HG03060 (cell line): ENCODE measurements at regions not wholly inside any gene's neighbourhood (a gene's known extent, or its start where the extent isn't known, plus 50 kb on each side); places are given as distances from the start of the nearest gene placed in this dataset.
"Not testable (repeated sequence)": the region's sequence is repeated elsewhere in the genome, so short reads cannot be mapped to it uniquely, and the experiment has no call there.

Experiments used
- ATAC-seq: cut with Tn5 transposase; IDR thresholded peaks from one replicate; pipeline ENCODE4 v1.9.1; 2021; ENCODE audit warnings: low read depth, moderate number of reproducible peaks; ENCODE audit not compliant: unreplicated experiment

DNA sequence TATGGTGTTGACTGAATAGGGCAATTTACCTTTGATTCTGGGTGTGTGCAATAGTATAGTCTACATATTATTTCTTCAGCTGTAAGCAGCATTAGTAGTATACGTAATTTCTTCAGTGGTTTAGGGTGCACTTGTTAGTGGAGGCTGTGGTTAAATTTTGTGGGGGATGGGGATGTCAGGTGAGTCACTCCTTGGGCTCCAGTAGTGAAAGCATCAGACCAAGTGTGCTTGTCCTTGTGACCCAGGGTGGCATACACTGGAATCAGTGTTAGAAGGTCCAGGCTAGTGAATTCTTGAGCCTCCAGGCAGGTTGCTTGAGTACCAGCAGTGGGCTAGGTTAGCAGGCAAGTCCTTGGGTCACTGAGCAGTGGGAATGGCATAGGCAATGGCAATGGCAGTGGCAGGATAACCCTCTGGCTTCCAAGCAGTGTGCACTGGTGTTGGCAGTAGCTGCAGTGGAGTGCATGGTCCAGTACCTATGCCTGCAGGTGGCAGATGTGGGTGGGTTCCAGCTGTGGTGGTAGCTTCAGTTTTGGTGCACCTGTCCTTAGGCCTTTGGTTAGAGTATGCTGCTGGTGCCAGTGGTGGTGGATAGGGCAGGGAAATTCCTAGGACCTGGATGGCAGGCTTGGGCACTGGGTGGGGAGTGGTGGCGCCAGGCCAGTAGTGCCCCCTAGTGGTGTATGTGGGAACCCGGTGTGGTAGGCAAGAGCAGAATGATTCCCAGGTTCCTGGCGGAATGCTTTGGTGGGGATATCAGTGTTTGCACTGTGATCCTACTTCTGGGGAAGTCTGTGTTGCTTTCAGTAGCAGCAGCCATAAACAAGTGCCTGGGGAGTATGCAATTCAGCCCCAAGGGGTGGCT, 531.0 kb downstream of the SMARCA1 start:
- ATAC-seq = no peak

DNA sequence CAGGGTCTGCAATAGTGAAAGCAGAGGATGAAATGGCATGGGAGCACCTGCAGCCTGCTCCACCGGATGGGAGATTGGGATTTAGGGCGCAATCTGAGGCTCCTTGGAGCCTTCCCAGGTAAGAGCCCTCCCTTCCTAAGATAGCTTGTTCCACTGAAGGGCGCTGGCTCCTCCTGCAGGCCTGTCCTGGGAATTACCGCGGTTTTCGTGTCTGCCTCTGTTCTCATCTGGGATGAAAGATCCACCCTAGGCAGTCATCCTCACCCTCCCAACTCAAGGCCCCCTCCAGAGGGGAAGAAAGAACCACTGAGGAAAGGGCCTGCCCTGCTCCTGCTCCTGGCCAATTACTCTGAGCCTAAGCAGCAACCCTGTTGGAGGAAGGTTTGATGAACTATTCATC, 547.5 kb downstream of the SMARCA1 start:
- no peak for ATAC-seq

DNA sequence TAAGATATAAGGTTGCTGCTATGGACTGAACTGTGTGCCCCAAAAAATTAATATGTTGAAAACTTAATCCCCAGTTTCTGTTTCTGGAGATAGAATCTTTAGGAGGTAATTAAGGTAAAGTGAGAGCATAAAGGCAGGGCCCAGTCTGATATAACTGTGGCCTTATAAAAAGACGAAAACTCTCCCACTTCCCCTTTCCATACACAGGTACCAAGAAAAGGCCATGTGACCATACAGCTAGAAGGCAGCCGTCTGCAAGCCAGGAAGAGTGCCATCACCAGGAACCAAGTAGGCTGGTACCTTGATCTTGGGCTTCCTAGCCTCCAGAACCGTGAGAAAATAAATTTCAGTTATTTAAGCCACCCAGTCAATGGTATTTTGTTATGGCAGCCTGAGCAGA, 550.3 kb downstream of the SMARCA1 start:
- ATAC-seq = no peak

DNA sequence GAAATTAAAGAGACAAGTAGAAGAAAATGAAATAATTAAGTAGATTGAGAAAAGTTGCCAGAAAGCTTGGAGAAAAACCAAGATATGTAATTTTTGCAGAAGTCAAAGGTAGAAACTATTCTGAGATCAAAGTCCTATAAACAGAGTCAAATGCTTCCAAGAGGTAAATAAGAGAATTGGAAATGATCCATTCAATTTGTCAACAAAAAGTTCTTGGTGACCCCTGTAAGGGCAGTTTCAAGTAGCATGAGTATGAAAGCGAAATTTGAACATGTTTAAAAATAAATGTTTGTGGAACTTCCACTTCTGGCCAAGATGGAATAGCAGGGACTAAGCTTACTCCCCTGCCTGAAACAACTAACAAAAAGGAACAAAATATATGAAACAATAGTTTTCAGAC, 562.0 kb downstream of the SMARCA1 start:
- no peak for ATAC-seq

DNA sequence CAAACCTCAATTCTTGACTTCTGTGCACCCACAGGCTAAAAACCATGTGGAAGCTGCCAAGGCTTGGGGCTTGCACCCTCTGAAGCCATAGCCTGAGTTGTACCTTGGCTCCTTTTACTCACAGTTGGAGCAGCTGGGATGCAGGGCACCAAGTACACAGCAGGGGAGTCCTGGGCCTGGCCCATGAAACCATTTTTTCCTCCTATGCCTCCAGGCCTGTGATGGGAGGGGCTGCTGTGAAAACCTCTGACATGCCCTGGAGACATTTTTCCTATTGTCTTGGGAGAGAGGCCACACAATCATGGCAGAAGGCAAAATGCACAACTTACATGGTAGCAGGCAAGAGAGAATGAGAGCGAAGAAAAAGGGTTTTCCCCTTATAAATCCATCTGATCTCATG, 568.6 kb downstream of the SMARCA1 start:
- not testable (repeated sequence) for ATAC-seq

DNA sequence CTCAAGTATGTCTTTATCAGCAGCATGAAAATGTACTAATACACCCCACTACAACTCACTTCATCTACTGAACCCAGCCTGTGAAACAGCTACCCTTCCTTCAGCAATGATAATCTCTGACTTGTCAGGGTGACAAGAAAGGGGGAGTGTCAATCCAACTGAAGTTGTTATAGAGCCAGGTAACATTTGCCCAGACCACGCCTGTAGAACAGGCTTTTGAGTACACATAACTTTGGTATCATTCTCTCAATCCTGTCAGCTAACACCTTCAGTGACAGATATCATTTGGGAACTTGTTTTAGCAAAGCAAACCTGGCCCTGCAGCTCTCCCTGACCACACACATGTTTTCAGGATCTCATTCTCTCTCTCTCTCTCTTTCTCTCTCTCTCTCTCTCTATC, 592.2 kb downstream of the SMARCA1 start:
- no peak for ATAC-seq

DNA sequence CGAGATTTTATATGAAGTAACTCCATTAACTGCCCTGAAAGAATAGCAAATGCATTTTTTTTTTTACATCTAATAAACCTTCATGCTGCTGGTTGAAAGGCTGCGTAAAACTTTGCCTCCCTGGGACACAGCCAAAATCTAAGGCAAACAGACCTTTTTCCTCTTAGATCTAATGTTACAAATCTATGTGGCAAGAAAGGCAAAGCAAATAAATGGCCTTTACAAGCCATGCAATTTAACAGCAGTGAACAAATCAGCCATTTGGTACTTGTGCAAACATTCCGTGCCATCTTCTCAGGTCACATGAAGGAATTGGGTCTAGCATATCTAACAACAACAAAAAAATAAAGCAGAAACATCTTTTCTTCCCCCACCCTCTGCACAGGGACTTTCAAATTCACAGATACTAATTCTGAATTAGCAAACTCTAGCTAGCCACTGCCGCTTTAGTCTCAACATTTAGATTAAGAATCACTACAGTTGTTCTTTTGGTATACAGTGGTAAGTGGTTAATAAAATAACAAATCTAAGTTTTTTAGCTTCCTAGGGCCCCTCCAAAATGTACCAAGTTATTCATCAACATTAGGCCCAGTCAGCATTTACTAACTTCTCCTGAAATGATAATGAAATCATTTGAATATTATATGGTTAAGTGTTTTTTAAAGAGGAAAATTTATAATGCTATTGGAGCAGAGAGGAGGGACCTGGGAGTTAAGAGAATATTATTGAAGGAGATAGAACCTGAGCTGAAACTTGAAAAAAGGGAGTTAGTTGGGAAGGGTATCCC, 593.8 kb downstream of the SMARCA1 start:
- no peak for ATAC-seq

DNA sequence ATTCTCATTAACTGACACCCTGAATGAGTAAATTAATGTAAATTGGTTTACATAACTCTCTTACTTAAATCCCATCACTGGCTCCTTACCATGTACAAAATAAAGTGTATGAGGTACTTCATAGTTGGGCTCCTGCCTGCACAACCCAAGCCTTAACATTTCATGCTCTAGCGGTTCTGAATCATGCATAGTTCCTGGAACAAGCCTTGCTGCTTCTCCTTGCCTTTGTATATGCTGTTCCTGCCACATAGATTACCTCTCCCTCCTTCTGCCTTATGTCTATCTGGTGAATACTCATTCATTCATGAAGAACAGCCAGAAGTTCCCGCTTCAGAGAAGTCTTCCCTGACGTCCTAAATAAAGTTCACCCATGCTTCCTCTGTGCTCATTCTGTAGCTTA, 594.7 kb downstream of the SMARCA1 start:
- ATAC-seq = no peak

DNA sequence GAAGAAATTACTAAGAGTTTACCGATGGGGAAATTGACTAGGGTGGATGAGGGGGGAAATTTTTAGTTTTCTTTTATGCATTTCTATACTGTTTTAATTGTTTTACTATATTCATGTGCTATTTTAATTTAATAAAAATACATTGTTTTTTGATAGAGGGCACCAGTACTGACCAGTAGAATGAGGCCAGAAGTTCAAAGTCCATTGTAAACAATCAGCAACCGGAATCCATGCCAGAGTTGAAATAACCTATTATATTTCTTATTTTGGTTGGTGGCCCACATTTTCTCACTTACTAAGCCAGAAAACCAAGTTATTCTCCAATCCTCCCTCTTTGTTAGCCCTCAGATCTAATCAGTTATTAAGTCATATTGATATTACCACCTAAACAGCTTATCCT, 595.9 kb downstream of the SMARCA1 start:
- ATAC-seq = no peak

DNA sequence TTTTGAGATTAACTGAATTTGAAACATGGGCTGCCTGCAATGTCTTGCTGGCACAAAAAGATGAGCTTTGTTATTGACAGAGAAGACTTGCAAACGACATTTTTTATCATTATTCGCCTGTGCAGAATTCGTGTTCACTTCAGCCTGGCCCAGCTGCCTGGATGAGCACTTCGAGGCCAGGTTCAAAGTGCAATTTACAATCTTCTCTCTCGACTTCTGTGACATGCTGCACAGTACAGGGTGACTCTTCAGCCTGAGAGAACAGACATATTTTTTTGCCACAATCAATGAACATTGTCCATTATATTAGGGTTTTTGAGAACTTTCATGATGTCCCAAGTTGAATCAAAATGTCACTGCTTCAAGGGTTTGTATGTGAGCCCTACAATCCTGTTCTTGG, 616.5 kb downstream of the SMARCA1 start:
- ATAC-seq = no peak

DNA sequence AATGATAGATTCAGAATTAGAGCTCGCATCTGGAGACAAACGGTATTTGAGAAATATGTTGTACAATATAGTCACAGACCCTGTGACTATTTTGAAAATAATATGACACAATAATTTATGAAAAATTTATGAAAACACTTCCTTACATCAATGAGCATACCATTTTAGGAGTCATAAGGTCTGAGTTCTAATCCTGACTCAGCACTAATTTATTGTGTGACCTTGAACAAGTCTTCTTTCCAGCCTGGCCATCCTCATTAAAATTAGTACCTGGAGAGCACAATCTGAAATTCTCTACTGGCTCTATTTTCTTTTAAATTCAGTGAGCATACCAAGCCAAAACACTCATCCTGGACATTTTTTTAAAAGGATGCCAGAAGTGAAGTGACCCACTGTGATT, 622.3 kb downstream of the SMARCA1 start:
- no peak for ATAC-seq

DNA sequence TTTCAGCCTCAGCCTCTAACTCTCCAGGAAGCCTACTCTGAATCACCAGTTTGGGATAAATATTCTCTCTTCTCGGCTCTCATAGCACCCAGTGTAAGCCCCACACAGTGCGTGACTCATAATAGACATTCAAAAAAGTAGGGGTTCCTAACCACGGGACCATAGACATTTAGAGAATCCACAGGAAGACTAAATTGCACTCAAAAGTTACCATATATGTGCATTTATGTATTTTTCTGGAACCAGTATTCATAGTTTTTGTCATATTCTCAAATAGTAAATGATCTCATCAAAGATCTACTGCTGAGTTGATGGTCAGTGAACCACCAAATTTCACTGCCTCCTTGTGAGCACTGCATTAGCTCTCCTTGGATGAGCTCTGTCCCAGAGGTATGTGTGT, 625.7 kb downstream of the SMARCA1 start:
- no peak for ATAC-seq

DNA sequence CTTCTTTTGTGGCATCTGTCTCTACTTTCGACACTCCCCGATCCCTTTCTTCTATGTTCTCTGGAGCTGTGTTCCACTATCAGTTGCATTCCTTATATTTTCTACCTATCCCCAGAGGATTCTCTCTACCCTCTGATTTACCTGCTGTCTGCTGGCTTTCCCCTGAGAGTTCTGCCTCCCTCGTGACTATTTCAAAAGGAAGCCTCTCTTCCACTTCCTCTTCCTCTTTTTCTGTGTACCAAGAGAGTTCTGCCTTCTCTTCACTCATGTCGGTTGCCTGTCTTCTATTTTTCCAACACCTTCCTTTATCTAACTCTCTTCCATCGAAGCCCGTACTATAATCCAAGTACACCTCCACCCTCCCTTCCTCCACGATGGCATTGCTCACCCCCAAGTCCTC, 631.7 kb downstream of the SMARCA1 start:
- no peak for ATAC-seq

DNA sequence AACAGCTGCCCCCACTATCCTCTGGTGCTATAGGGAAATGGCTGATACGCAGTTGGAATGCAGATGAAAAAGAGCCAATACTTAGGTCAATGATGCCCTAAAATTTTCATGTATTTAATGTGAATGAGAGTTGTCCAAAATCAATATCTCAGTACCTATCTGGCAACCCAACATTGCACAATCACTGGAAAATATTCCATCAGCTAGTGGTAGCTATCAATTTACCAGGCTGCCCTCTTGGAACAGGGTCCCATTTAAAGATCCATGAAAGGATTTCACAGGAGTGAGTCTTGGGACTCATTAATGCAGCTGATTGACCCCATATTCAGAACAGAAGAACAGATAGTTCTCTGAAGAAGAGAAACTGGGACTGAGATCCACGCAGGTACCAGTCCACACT, 638.9 kb downstream of the SMARCA1 start:
- ATAC-seq = no peak

DNA sequence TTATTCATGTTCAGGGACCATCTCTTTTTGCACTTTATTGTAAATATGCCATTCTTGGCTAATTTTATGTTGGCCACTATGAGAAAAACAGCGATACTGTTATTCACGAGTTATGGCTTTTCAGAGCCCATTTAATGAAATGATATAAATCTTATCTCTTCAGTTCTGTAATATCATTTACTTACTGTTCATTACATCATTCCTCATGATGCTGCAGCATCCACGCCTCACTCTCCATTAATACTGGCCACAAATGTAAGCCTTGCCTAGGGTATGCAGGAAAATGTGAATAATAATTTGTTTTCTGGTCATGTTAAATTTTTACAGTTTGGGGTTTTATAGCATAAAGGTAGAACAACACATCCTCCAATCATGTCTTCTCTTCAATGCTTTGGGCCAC, 639.6 kb downstream of the SMARCA1 start:
- no peak for ATAC-seq

DNA sequence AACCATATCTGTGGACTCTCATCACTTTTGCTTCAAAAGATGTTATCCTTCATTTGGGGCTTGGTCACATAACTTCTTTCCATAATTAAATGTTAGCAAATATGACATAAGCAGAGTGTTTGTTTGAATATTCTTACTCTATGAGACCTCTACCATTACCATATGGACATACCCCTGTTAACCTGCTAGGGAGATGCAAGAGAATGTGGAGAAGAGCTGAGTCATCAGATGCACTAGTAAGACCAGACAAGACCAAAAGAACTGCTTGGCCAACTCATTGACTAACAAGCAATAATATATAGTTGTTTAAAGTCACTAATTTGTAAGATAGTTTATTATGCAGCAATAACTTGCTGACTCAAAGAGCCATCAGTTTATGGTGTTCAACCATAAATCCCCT, 652.9 kb downstream of the SMARCA1 start:
- no peak for ATAC-seq

DNA sequence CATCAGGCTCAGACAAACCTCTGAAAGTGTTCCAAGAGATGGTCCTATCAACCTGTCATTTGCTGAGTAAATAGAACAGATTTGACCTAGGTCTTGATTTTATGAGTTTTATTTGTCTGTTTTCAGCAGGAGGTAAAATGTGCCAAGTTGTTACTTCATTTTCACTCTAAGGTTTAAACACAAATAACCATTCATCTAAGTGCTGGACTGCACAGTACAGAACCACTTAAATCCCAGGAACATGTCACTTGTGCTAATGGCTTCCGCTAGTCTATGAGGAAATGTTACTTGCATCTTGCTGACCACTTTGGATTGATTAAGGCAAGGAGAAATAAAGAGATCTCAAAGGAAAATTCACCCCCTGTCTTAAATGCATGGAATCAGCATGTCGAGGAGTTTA, 660.7 kb downstream of the SMARCA1 start:
- no peak for ATAC-seq

DNA sequence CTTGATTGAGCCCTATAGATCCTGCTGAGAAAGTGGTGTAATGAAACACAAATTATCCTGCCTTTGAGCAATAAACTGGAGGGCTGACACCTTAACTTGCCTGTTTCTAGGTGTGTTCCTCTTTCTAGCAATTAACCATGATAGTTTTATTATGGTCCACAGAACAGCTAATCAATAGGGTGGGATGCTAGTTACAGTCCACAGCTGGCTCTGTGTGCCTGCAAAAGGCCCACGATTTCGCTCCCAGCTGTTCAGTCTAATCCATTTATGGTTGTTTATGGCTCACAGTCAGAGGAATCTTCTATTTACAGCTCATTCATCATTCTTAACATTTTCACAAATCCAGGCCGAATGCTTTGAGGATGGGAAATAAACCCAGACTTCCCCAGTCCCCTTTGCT, 674.9 kb downstream of the SMARCA1 start:
- no peak for ATAC-seq

DNA sequence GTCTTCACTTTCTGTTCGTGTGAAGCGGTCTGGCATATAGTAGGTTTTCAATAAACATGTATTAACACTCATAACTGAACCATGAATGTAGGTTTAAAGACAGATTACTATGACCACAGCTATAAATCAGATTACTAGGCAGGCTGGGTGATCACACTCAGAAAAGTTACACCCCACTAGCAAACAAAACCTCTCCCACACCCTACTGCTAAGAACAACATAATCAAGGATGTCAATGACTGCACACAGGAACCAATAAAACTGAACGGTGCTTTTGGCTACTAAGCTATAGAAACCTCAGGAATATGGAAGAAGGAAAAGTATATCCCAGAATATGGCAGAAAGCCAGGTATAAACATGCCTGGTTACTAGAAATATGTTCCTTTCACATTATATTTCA, 676.9 kb downstream of the SMARCA1 start:
- no peak for ATAC-seq

DNA sequence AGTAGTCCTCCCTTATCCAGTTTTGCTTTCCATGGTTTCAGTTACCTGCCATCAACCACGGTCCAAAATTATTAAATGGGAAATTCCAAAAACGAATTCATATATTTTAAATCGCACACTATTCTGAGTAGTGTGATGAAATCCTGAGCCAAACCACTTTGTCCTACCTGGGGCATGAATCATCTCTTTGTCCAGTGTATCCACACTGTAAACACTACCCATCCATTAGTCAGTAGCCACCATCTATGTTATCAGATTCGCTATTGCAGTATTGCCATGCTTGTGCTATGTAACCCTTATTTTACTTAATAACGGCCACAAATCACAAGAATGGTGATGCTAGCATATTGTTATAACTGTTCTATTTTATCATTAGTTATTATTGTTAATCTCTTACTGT, 704.6 kb downstream of the SMARCA1 start:
- no peak for ATAC-seq

DNA sequence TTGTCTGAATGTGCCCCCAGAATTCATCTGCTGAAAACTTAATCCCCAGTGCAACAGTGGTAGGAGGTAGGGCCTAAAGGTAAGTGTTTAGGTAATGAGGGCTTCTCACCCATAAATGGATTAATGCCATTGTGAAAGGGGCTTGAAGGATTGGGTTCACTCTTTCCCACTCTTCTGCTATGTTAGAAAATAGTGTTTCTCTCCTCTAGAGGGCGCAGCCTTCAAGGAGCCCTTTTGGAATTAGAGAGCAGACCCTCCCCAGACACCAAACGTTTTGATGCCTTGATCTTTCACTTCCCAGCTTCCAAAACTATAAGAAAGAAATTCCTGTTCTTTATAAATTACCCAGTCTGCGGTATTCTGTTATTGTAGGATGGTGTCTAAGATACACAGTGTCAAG, 706.4 kb downstream of the SMARCA1 start:
- no peak for ATAC-seq

DNA sequence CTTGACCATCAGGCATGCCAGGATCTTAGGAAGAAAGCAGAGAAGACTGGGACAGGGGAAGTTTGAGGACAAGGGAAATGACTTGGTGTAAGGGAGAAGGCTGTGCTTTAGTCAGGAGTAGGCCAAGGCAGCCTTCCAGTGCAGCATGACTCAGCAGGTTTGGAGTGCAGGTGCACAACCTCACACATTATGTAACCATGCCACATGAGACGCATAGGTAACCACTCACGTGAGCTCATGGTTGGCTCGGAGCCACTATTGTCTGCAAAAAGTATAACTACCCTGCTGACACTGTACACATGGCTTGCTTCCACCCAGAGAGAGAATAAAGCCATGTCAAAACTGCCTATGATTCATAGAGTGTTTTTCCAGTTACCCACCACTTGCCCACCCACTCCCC, 715.9 kb downstream of the SMARCA1 start:
- no peak for ATAC-seq
